HG03159 (cell line): ENCODE measurements at regions not wholly inside any gene's neighbourhood (a gene's known extent, or its start where the extent isn't known, plus 50 kb on each side); places are given as distances from the start of the nearest gene placed in this dataset.
"Not testable (repeated sequence)": the region's sequence is repeated elsewhere in the genome, so short reads cannot be mapped to it uniquely, and the experiment has no call there.

Experiments used
- ATAC-seq: cut with Tn5 transposase; IDR thresholded peaks from one replicate; pipeline ENCODE4 v1.9.1; 2021; ENCODE audit warnings: mild to moderate bottlenecking, moderate library complexity; ENCODE audit not compliant: unreplicated experiment

DNA sequence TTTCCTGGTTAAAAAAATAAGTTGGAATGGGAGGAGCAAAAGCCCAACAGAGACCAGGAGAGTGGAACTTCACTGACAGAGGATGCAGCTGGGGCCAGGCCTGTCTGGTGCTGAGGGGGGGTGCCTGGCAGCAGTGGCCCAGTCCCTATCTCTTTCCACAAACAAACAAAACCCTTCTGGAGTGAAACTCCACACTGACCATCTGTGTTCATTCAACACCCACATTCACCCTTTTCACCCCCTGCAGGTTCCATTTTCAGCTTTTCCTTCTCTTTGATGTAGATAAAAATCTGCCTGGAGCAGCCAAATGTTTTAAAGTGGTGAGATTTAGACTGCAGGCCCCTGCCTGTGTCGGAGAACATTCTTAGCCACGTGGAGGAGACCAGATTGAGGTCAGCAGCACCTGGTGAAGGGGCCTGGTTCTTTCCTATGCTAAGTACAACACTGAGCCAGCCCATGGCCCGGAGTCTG is 161.4 kb upstream of the CDH11 start:
- ATAC-seq, result no peak

DNA sequence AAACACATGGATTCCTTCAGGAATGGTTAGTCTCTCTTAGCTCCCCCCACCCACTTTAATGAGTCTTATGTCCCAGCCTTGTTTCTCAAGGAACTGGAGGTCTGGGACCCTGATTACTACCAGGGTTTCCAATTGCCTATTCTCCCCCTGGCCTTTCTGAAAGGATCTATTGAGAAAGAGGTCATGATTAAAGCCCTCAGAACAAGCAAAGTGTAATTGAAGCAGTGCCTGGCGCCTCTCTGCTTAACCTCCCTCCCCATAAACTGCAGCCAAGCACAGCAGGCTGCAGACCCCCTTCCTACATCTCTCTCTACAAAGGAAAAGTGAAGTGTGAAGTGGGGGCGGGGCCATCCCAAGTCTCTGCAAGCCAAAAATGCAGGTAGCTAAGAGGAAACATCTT is 159.7 kb upstream of the CDH11 start:
- ATAC-seq, result no peak

DNA sequence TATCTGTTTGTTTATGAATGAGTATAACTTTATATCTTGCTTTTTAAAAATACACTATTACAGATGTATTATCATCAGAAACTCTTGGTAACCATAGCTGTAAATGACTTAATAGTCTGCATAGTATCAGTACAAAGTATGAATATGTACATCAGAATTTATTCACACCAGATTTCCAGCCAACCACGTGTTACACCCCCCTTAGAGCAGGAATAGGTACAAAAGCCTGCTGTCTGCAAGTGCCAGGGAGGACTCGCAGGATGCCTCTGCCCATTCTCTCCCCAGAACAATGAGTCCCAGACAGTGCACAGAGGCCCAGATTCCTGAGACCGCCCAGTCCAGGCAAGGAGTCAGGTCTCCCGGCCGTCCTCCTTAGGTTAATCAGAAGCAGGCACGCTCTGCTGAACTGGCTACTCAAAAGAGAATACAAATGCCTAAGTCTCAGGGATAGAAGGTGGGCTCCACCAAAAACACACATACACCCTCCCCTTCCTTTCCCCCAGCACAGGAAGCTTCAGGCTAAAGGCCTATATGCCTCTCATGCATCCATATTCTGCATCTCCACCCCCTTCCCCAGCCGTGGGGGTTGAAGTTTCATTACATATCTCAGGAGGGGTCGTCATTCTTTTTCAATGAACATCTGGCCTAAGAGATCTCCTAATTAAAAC is 159.1 kb upstream of the CDH11 start:
- ATAC-seq, result no peak

DNA sequence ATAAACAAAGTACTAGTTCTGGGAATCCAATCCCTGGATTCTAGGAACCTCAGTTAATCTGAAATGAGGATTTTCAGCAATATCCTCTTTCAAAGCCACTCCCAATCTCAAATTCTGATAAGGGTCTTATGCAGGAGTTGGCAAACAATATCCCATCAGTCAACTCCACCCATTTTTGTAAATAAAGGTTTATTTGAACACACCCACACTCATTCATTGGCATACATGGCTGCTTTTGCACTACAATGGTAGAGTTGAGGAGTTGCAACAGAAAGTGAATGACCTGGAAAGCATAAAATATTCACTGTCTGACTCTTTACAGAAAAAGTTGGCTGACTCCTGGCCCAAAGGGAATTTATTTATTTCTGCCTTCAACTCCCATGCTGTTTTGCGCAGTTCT is 157.7 kb upstream of the CDH11 start:
- no peak for ATAC-seq

DNA sequence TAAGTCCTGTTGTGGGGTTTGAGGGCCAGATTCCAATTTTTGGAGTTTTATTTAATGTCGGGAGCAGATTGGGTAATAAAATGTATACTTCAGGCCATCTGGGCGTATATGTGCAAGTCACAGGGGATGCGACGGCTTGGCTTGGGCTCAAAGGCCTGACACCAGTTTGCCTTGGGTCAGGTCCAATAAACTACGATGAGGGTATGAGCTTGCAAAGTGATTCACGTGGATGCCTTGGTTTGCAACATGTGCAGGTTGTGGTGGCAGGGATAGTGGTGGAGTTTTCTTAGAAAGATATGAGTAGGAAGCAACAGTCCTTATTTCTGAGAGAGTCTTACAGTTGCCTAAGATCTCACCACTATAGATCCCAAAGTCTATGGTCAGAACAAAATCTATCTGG is 157.0 kb upstream of the CDH11 start:
- no peak for ATAC-seq

DNA sequence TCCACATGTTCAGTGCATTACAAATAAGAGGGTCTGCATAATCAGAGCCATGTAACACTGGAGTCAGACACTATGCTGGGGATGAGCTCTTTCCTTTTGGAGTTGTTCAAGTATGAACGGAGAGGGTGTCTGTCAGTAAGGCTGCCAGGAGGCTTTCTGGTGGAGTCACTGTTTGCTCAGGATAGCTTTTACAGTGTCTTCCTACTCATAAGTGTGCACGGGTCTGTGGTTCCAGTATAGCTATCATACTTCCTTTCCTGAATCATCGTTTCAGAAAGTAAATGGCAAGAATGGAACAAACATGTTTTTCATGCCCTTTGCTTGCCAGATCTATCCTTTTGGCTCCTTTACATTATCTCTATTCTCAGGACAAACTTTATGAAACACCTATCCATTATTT is 152.7 kb upstream of the CDH11 start:
- ATAC-seq, result no peak

DNA sequence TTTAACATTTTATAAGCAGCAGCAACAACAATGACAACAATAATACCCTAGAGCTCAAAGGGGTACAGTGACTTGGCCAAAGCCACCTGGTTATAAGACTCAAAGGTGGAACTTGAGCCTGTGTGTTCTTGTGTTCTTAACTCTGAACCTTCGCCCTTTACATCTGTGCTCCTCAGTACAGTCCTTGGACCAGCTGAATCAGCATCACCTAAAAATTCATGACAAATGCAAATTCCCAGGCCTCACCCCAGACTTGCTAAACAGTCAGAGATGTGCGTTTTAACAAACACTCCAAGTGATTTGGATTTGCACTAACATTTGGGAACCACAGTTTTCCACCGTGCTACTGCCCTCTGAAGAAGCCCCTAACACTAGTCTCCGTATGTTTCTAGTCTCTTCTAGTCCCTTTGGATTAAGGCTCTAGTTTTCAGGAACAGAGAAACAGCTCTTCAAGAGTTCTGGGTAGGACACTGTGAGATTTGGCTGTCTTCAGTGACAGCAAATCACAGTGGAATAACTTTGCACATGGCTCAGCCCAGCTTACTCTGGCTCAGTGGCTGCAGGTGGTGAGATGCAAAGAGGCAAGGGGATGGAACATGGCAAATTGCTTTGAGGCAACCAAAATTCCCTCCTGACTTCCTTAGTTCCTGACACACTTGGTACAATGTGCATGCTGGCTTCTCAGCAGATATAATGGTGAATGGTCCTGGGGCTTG is 151.0 kb upstream of the CDH11 start:
- ATAC-seq, result no peak

DNA sequence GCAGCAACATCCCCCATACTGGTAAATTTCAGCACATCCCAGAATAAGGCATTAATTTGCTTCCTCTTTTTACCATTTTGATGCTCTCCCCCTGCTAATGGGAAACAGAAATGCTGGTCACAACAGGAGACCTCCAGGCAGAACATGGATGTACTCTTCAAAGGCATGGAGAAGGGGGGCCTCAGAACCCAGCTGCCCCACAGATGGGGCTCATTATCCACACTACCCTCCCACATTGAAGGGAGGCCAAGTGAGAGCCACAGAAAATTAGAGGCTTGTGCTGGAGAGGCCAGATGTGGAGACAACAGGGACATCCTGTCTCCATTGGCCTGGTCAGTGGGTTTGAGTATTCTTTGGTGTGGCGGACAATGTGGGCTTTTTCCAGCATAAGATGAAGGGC is 150.1 kb upstream of the CDH11 start:
- no peak for ATAC-seq

DNA sequence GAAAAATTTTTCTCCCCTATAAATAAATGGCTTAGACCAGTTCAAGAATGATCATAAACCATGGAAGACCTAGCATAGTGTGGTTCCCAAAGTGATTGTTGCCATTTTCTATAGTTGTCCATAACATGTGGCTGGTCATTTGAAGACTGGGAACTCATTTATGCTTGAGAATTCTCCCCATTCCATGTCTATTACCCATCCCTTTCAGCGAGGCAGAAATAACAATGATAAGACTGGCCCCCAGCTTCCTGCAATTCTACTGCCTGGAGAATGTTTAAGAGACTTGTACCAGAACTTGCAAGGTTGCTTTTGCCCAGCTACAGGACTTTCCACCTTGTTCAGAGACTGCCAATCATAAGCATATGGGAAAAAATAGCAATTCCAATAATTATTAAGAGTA is 146.5 kb upstream of the CDH11 start:
- no peak for ATAC-seq

DNA sequence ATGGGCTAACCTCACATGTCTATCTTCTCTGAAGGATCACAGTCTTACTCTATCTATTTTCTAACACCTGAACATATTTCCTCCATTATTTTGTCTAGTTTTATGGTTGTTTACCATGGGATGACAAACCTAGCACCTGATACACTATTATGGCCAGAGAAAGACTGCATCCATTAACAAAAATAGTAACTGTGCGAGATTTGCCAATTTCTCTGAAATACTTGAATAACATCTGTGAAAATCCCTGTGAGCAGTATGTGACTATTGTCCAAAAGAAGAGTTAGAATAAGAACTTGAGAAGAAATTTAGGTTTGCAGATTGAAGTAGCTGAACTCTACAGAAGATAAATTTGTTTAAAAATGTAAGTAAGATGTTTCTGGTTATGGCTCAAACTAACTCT is 142.0 kb upstream of the CDH11 start:
- ATAC-seq, result no peak

DNA sequence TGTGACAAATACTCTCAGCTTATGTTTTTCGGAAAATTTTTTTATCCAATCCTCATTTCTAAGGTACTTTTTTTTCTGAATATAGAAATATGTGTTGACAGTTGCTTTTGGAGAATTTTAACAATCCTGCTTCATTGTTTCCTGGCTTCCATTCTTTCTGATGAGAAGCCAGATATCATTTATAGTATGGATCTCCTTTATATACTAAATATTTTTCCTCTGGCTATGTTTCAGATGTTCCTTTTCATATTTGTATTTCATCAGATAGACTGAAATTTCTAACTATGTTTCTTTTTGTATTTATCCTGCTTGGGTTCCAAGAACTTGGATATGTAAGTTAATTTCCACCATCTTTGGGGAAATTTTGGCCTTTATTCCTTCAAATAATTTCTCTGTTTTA is 138.9 kb upstream of the CDH11 start:
- ATAC-seq, result no peak

DNA sequence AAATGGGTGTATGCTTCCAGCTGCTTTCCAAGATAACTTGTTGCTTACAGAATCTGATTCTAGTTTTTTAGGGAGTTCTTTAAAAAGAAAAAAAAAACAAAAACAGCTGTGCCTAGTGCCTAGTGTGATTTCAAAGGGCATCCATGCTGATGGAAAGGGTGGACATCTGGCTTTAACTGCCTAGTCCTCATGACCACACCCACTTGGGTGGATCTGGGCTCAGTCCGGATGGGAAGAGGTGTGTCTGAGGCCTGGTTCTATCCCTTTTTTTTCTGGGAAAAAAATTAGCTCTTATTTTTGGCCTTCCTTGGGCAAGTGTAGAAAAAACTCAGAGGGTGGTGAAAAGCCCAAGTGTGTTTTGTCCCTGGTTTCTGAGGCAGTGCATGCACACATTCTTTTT is 132.3 kb upstream of the CDH11 start:
- no peak for ATAC-seq

DNA sequence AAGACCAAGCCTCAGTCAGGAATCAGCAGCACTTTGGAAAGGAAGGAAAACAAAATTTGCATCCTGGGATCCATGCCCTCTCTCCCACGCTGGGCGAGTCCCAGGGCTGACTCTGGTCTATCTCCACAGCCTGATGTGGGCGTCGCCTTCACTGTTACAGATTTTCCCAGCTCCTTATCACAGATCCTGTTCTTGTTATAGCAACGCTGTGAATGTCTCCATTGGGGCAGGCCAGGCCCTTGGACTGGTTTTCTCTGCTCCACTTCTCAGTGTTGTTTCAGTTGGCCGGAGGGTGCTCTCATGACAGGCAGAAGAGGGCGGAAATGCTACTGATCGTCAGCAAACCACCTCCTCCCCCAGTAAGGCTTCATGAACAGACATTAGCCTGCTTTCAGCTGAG is 127.9 kb upstream of the CDH11 start:
- ATAC-seq, result no peak

DNA sequence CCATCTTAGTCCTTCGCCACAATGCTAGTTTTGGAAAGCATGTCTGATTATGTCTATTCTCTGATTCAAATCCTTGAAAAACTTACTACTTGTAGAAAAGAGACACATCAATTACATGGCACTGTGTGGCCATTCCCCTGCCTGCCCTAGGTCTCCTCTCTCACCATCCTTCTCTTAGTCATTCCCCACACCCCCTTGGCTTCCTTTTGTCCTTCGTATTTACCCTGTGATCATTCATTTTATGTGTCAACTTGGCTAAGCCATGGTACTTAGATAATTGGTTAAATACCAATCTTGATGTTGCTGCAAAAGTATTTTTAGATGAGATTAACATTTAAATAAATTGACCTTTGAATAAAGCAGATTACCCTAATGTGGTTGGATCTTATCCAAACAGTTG is 122.9 kb upstream of the CDH11 start:
- no peak for ATAC-seq

DNA sequence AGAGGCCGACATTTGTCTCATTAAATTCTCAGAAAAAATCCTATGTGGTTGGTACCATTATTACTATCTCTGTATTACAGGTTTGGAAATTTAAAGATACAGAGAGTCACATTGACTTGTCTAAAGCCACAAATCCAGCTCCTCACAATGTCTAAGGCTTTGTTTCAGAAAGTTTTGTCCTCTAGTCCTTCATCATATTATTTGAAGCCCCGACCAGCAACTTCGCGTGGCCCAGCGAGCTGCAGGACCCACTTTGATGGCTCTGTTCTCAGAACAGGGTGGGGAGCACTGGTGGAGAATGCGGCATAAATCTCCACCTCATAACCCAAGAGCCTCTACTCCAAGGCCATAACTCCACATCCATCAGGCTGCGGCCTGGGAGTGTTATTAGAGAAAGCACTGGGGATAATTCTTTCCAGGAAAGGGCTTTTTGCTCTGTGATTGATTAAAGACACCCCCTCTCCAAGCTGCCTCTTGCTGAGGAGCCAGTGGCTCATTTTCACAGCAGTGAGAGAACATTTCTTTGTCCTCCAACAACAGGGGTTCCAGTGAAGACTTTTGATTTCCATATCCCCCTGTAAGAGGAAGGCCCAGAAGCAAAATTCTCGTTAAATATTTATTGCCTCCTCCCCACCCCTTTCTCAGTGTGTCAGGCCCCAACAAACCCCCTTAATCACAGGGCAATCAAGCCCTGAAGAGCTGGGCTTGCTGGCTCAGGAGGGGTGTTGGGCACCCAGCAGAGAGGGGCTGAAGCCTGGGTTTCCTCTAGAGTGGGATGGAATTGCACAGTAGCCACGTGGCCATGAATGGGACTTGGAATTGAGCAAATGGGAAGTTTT is 113.7 kb upstream of the CDH11 start:
- ATAC-seq, result no peak

DNA sequence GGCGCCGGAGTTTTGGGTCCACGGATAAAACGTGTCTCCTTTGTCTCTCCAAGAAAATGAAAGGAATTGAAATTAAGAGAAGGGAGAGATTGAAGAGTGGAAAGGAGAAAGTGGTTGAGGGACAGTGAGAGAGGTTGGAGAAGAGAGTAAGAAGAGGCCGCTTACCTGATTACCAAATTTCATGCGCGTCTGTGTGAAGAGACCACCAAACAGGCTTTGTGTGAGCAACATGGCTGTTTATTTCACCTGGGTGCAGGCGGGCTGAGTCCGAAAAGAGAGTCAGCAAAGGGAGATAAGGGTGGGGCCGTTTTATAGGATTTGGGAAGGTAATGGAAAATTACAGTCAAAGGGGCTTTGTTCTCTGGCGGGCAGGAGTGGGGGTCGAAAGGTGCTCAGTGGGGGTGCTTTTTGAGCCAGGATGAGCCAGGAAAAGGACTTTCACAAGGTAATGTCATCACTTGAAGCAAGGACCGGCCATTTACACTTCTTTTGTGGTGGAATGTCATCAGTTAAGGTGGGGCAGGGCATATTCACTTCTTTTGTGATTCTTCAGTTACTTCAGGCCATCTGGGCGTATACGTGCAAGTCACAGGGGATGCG is 113.0 kb upstream of the CDH11 start:
- not testable (repeated sequence) for ATAC-seq

DNA sequence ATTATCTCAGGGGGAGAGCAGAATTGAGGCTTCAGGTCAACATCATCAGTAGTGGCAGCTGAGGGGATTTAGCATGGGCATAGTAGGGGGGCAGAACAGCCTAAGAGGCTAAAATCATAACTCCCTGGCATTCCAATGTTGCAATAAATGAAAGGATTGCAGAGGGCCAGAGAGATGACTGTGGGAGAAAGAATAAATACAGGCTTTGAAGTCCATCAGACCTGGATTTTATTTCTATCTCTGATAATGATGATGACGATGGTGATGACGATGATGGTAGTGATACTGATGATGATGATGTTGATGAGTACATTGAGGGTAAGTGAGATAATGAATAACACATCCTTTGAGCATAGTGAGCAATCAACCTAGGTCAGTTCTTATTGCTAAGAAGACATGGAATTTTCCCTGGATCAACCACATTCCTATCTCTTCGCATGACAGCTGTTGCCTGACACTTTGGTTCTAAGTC is 107.4 kb upstream of the CDH11 start:
- no peak for ATAC-seq

DNA sequence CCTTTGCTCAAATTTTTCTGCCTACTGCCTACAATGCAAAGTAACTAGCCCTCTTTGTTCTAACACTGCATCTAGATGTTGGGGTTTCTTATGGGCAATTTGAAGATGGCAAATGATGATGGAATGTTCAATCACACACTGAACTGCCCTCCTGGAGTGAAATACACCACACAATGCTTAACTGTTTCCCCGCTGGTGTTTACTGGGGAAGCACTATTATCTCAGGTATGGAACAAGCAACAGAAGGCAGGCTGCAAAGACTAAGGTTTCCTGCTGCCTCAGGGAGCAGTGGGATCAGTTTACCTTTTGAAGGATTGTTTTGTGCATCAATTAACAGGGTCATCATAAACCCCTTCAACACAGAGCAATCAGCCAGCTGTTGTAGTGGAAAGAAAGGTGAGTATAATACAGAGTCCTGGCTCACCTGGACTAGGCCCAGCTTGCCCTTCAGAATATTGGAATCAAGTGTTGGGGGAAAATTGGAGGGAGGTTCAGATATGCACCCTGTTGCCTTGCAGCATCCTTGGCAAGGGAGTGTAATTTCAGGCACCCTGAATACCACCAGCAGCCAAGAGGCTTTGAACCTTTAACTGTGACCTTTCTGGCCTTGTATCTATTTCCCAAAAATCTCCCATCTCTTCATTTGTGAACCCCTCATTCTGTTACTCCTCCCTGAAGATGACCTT is 105.4 kb upstream of the CDH11 start:
- no peak for ATAC-seq

DNA sequence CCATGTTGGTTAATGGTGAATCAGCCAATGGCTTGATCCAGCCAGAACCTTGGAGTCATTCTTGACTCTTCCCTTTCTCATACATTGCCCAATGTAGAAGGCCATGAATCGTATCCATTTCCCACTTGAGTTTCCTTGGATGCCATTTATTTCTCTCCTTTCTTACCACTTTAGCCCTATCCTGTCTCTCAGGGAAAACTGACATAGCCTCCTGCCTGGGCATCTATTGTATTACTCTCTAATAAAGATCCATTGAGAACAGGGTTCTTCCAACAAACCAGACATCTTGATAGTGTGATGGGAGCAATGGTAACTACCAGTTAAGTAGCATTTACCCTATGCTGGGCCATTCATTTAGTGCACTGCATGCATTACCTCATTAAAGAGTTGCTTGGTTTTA is 104.2 kb upstream of the CDH11 start:
- ATAC-seq, result no peak

DNA sequence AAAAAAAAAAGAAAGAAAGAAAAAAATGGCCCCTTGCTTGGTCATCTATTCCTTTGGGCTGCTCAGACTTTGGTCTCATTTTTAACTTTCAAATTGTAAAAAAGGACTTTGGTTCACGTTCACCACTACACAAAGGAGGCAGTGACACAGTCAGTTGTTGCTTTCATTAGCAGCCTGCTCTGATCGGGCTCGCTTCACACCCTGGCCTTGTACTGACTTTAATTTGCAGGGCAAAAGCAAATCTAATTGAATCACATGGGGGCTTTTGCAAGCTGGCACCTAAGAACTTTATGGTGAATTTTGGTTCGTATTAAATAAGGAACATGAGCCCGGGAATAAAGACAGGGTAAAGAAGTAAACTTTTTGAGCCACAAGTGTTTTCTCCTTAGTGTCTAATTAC is 103.6 kb upstream of the CDH11 start:
- no peak for ATAC-seq

DNA sequence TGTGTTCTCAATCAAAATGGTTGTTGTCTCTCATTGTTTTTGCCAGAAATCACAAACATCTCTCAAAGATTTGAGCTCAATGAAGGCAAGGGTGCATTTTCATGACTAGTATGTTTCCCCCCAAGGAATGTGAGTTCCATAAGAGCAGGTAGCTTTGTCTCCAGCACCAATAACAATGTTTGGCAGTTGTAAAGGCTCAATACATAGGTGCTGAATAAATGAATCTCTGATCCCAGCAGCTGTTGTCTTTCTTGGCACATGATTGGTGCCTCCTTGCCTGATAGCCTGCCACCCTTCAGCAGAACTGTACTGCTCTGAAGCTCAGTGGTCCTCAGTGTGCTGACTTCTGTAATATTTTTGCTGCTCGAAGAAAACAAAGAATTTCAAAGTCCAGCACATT is 103.1 kb upstream of the CDH11 start:
- no peak for ATAC-seq
